ENCODE measurements at regions not wholly inside any gene's neighbourhood (a gene's known extent, or its start where the extent isn't known, plus 50 kb on each side); places are given as distances from the start of the nearest gene placed in this dataset.

- no peak overlapping the region for H3K27ac ChIP-seq
- TF ChIP-seq CTCF (IDR thresholded peaks at IDR 0.05) (no peak), ZFX (IDR thresholded peaks at IDR 0.05; ENCODE audit: borderline replicate concordance) (no peak)
Observed at GRCh38 chr2:67674668-67675067, 277.5 kb downstream of the ETAA1 start.

- TF ChIP-seq ZFX (IDR thresholded peaks at IDR 0.05; ENCODE audit: borderline replicate concordance), result no peak
- no peak for TF ChIP-seq CTCF (IDR thresholded peaks at IDR 0.05)
- H3K27ac ChIP-seq, result no peak overlapping the region
Observed at GRCh38 chr2:67684991-67685390, 287.9 kb downstream of the ETAA1 start.

- no peak for TF ChIP-seq CTCF (IDR thresholded peaks at IDR 0.05)
- TF ChIP-seq ZFX (IDR thresholded peaks at IDR 0.05; ENCODE audit: borderline replicate concordance), result no peak
Observed at GRCh38 chr2:67686254-67686653, 289.1 kb downstream of the ETAA1 start.

GRCh38 chr2:67689186-67689585 is 292.1 kb downstream of the ETAA1 start:
- TF ChIP-seq CTCF (IDR thresholded peaks at IDR 0.05), result no peak
- no peak for TF ChIP-seq ZFX (IDR thresholded peaks at IDR 0.05; ENCODE audit: borderline replicate concordance)
- H3K27ac ChIP-seq, result no peak overlapping the region

More at GRCh38 chr2:67686254-67686653, 289.1 kb downstream of the ETAA1 start:
- no peak overlapping the region for H3K27ac ChIP-seq

GRCh38 chr2:67689651-67690050 is 292.5 kb downstream of the ETAA1 start:
- no peak for TF ChIP-seq ZFX (IDR thresholded peaks at IDR 0.05; ENCODE audit: borderline replicate concordance)
- TF ChIP-seq CTCF (IDR thresholded peaks at IDR 0.05), result no peak
- H3K27ac ChIP-seq, result no peak overlapping the region

- TF ChIP-seq CTCF (IDR thresholded peaks at IDR 0.05) (no peak), ZFX (IDR thresholded peaks at IDR 0.05; ENCODE audit: borderline replicate concordance) (no peak)
- H3K27ac ChIP-seq, result no peak overlapping the region
Observed at GRCh38 chr2:67694445-67694844, 297.3 kb downstream of the ETAA1 start.

GRCh38 chr2:67701011-67701410 is 303.9 kb downstream of the ETAA1 start:
- no peak for TF ChIP-seq ZFX (IDR thresholded peaks at IDR 0.05; ENCODE audit: borderline replicate concordance)
- no peak overlapping the region for H3K27ac ChIP-seq

GRCh38 chr2:67702284-67702683 is 305.2 kb downstream of the ETAA1 start:
- H3K27ac ChIP-seq, result no peak overlapping the region
- TF ChIP-seq ZFX (IDR thresholded peaks at IDR 0.05; ENCODE audit: borderline replicate concordance), result no peak
- no peak for TF ChIP-seq CTCF (IDR thresholded peaks at IDR 0.05)

Data from 22Rv1 (cell line).